Esophagus squamous epithelium (tissue), 4 donors: ENCODE measurements at regions not wholly inside any gene's neighbourhood (a gene's known extent, or its start where the extent isn't known, plus 50 kb on each side); places are given as distances from the start of the nearest gene placed in this dataset.

ENCODE experiments used
- POLR2A ChIP-seq, 4 donors: fragments of 450-650 bp; IDR thresholded peaks; one replicate each; pipeline ENCODE4 v1.6.1; 2017; ENCODE audit warnings: antibody characterized with exemption in 4 of 4, mild to moderate bottlenecking in 4 of 4, moderate library complexity in 3 of 4
- TF ChIP-seq, protein P1 (sequence below), 6 experiments: fragments of 450-650 bp in 4 of 6; fragments of 200-600 bp in 2 of 6; sonication (generic) in 2 of 6; IDR thresholded peaks; one replicate each; pipeline ENCODE4 v1.5.1; 2016 to 2019; ENCODE audit warnings: antibody characterized with exemption in 6 of 6, mild to moderate bottlenecking in 4 of 6, moderate library complexity in 4 of 6

DNA sequence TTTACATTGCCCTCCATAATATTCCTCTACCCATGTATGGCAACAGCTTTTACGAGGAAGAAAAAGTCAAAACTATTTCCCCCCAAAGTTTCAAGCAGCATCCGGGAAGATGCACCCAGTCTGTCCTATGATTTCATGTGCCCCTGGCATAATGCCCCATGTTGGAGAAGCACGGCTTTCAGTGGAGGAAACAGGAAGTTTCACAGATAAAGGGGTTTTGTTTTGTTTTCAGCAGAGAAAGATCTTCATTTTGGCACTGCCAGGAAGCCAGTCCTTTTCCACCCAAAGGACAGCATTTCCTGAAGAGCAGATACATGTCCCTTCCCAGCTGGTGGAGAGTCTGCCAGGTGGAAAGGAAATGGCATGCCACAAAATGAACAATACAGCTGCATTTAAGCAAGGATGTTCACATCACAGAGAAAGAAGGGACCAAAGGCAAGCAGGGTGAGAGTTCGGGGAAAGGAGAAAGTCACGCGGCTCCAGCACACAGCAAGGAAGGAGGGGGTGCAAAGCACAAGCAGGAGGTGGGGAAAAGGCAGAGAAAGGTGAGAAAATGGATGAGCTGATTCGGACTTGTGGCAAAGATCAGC is 95.3 kb upstream of the HIVEP3 start:
- TF ChIP-seq, protein P1, sequence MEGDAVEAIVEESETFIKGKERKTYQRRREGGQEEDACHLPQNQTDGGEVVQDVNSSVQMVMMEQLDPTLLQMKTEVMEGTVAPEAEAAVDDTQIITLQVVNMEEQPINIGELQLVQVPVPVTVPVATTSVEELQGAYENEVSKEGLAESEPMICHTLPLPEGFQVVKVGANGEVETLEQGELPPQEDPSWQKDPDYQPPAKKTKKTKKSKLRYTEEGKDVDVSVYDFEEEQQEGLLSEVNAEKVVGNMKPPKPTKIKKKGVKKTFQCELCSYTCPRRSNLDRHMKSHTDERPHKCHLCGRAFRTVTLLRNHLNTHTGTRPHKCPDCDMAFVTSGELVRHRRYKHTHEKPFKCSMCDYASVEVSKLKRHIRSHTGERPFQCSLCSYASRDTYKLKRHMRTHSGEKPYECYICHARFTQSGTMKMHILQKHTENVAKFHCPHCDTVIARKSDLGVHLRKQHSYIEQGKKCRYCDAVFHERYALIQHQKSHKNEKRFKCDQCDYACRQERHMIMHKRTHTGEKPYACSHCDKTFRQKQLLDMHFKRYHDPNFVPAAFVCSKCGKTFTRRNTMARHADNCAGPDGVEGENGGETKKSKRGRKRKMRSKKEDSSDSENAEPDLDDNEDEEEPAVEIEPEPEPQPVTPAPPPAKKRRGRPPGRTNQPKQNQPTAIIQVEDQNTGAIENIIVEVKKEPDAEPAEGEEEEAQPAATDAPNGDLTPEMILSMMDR (IDR thresholded peaks at IDR 0.05): no peak
- no peak for TF ChIP-seq POLR2A (IDR thresholded peaks at IDR 0.05)
